GM18517 (cell line): ENCODE measurements at regions not wholly inside any gene's neighbourhood (a gene's known extent, or its start where the extent isn't known, plus 50 kb on each side); places are given as distances from the start of the nearest gene placed in this dataset.
"Not testable (repeated sequence)": the region's sequence is repeated elsewhere in the genome, so short reads cannot be mapped to it uniquely, and the experiment has no call there.

Experiments used
- ATAC-seq: cut with Tn5 transposase; IDR thresholded peaks from one replicate; pipeline ENCODE4 v1.9.1; 2021; ENCODE audit warnings: mild to moderate bottlenecking, moderate library complexity; ENCODE audit not compliant: unreplicated experiment

GRCh38 chr20:16801919-16802651, 53.9 kb downstream of the OTOR start:
- ATAC-seq: no peak

GRCh38 chr20:16802652-16802935, 54.4 kb downstream of the OTOR start:
- no peak for ATAC-seq

- ATAC-seq: no peak
Observed at GRCh38 chr20:16803965-16804792, 56.0 kb downstream of the OTOR start.

- no peak for ATAC-seq
Observed at GRCh38 chr20:16804793-16805187, 56.6 kb downstream of the OTOR start.

- no peak for ATAC-seq
Observed at GRCh38 chr20:16806061-16806460, 57.9 kb downstream of the OTOR start.

GRCh38 chr20:16806886-16807285, 58.7 kb downstream of the OTOR start:
- no peak for ATAC-seq

GRCh38 chr20:16808796-16809195, 60.6 kb downstream of the OTOR start:
- no peak for ATAC-seq

GRCh38 chr20:16810216-16810615, 62.1 kb downstream of the OTOR start:
- ATAC-seq: no peak

- no peak for ATAC-seq
Observed at GRCh38 chr20:16816192-16816591, 68.0 kb downstream of the OTOR start.

- ATAC-seq: no peak
Observed at GRCh38 chr20:16819483-16819882, 71.3 kb downstream of the OTOR start.

- ATAC-seq: peak; percentile 55
Observed at GRCh38 chr20:16821211-16822089, 73.3 kb downstream of the OTOR start.

GRCh38 chr20:16824664-16825063, 76.5 kb downstream of the OTOR start:
- no peak for ATAC-seq

- no peak for ATAC-seq
Observed at GRCh38 chr20:16828666-16829305, 80.6 kb downstream of the OTOR start.

GRCh38 chr20:16835690-16836089, 87.5 kb downstream of the OTOR start:
- not testable (repeated sequence) for ATAC-seq

GRCh38 chr20:16842486-16843120, 94.4 kb downstream of the OTOR start:
- ATAC-seq: no peak

- no peak for ATAC-seq
Observed at GRCh38 chr20:16844406-16844805, 96.2 kb downstream of the OTOR start.

- no peak for ATAC-seq
Observed at GRCh38 chr20:16846006-16846405, 97.8 kb downstream of the OTOR start.

GRCh38 chr20:16848061-16848460, 99.9 kb downstream of the OTOR start:
- ATAC-seq: no peak

- ATAC-seq: no peak
Observed at GRCh38 chr20:16848526-16848925, 100.4 kb downstream of the OTOR start.

- ATAC-seq: no peak
Observed at GRCh38 chr20:16860914-16861313, 112.8 kb downstream of the OTOR start.

GRCh38 chr20:16861708-16862107, 113.5 kb downstream of the OTOR start:
- ATAC-seq: no peak
